ENCODE measurements at regions not wholly inside any gene's neighbourhood (a gene's known extent, or its start where the extent isn't known, plus 50 kb on each side); places are given as distances from the start of the nearest gene placed in this dataset.

- TF ChIP-seq CTCF (IDR thresholded peaks at IDR 0.05; ENCODE audit: insufficient read depth, low read length) = no peak
- no peak overlapping the region for H3K4me3 ChIP-seq (ENCODE audit: low read depth, low read length)
These were observed 337.0 kb downstream of the HAPSTR1 start for GRCh38 chr16:9428355-9429005.

DNA sequence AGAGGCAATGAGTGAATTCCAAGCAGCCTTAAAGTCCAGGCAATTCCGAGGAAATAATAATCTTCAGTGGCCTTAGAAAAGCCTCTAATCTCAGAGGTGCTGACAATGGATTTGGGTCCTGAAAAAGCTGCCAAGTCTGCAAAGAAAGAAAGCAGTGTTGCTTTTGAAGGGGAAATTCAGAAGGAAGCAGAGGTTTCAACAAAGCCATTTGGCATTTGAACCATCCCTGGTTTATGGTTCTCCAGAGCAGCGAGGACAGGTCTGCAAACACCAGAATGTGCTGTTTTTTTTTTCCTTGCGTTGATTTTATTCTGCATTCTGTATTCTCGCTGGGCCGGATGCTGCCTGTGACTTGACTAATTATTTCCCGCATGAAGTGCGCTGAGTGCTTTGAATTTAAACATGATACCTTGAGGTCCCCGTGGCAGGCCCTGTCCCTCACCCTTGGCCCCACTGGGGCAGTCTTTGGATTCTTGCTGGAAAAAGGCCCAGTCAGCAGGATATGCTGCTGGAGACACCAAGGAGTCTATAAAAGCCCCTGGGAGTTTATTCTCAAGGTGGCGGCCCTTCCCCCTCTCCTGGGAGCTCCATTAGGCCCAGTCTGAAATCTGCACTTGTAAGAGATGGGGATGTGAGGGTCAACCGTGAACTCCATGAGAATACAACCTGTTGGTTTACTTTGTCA is 338.3 kb downstream of the HAPSTR1 start:
- H3K4me3 ChIP-seq (ENCODE audit: low read depth, low read length) = no peak overlapping the region
- no peak for TF ChIP-seq CTCF (IDR thresholded peaks at IDR 0.05; ENCODE audit: insufficient read depth, low read length)
- no peak for DNase-seq (ENCODE audit: low read depth)

More at GRCh38 chr16:9428355-9429005, 337.0 kb downstream of the HAPSTR1 start:
- no peak for DNase-seq (ENCODE audit: low read depth)

DNA sequence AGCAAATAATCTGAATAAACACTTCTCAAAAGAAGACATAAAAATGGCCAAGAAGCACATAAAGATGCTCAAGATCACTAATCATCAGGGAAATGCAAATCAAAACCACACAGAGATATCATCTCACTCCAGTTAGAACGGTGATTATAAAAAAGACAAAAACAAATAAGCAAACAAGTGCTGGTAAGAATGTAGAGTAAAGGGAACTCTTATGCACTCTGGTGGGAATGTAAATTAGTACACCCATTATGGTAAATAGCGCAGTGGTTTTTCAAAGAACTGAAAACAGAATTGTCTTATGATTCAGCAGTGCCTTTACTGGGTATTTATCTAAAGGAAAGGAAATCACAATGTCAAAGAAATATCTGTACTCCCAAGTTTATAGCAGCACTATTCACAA is 343.2 kb downstream of the HAPSTR1 start:
- DNase-seq (ENCODE audit: low read depth) = no peak
- H3K4me3 ChIP-seq (ENCODE audit: low read depth, low read length) = no peak overlapping the region
- TF ChIP-seq CTCF (IDR thresholded peaks at IDR 0.05; ENCODE audit: insufficient read depth, low read length) = no peak

DNA sequence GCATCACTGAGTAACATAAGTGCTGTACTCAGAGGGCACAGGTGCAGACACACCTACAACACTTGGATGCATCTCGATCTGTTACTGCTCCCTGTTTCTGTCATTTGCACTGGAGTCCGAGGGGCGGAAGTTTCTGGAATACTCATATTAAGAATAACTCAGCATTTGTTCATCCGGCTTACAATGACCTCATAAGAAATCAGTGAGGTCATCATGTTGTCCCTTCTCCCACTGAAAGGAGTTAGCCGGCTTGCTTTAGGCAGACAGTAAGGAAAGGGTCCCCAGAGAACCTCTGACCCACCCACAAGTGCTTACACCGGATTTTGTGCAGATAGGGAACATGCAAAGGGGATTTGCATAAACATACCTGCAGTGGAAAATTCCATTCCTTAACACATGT is 344.7 kb downstream of the HAPSTR1 start:
- DNase-seq (ENCODE audit: low read depth) = no peak

GRCh38 chr16:9437115-9437514 is 345.7 kb downstream of the HAPSTR1 start:
- DNase-seq (ENCODE audit: low read depth) = no peak
- no peak overlapping the region for H3K4me3 ChIP-seq (ENCODE audit: low read depth, low read length)
- no peak for TF ChIP-seq CTCF (IDR thresholded peaks at IDR 0.05; ENCODE audit: insufficient read depth, low read length)

More for the DNA sequence above, 344.7 kb downstream of the HAPSTR1 start:
- TF ChIP-seq CTCF (IDR thresholded peaks at IDR 0.05; ENCODE audit: insufficient read depth, low read length) = no peak
- H3K4me3 ChIP-seq (ENCODE audit: low read depth, low read length) = no peak overlapping the region

GRCh38 chr16:9438991-9439390 is 347.5 kb downstream of the HAPSTR1 start:
- TF ChIP-seq CTCF (IDR thresholded peaks at IDR 0.05; ENCODE audit: insufficient read depth, low read length) = no peak
- no peak overlapping the region for H3K4me3 ChIP-seq (ENCODE audit: low read depth, low read length)
- no peak for DNase-seq (ENCODE audit: low read depth)

Measured in fibroblast of the aortic adventitia (primary cell).